HG03139 (cell line): ENCODE measurements at regions not wholly inside any gene's neighbourhood (a gene's known extent, or its start where the extent isn't known, plus 50 kb on each side); places are given as distances from the start of the nearest gene placed in this dataset.

ENCODE experiments used
- ATAC-seq: cut with Tn5 transposase; IDR thresholded peaks from one replicate; pipeline ENCODE4 v1.9.1; 2021; ENCODE audit not compliant: unreplicated experiment

- ATAC-seq = no peak
Observed at GRCh38 chr2:52258038-52258437, 1226.1 kb upstream of the NRXN1 start.

- ATAC-seq = no peak
Observed at GRCh38 chr2:52253416-52253980, 1221.6 kb upstream of the NRXN1 start.

- no peak for ATAC-seq
Observed at GRCh38 chr2:52238782-52239181, 1206.8 kb upstream of the NRXN1 start.

- no peak for ATAC-seq
Observed at GRCh38 chr2:52222128-52222527, 1190.2 kb upstream of the NRXN1 start.

- no peak for ATAC-seq
Observed at GRCh38 chr2:52220393-52220792, 1188.5 kb upstream of the NRXN1 start.

GRCh38 chr2:52210611-52211010 lies 1178.7 kb upstream of the NRXN1 start:
- ATAC-seq = no peak

- ATAC-seq = no peak
Observed at GRCh38 chr2:52210161-52210560, 1178.2 kb upstream of the NRXN1 start.

- ATAC-seq = no peak
Observed at GRCh38 chr2:52194342-52194741, 1162.4 kb upstream of the NRXN1 start.

- no peak for ATAC-seq
Observed at GRCh38 chr2:52193804-52194203, 1161.9 kb upstream of the NRXN1 start.

GRCh38 chr2:52192656-52193055 lies 1160.7 kb upstream of the NRXN1 start:
- ATAC-seq = no peak

- no peak for ATAC-seq
Observed at GRCh38 chr2:52181080-52181479, 1149.1 kb upstream of the NRXN1 start.

- ATAC-seq = no peak
Observed at GRCh38 chr2:52178845-52179244, 1146.9 kb upstream of the NRXN1 start.

GRCh38 chr2:52145005-52145404 lies 1113.1 kb upstream of the NRXN1 start:
- ATAC-seq = no peak

GRCh38 chr2:52144590-52144989 lies 1112.7 kb upstream of the NRXN1 start:
- ATAC-seq = no peak

GRCh38 chr2:52141076-52141475 lies 1109.1 kb upstream of the NRXN1 start:
- ATAC-seq = no peak

GRCh38 chr2:52139241-52139640 lies 1107.3 kb upstream of the NRXN1 start:
- no peak for ATAC-seq

- no peak for ATAC-seq
Observed at GRCh38 chr2:52135235-52135634, 1103.3 kb upstream of the NRXN1 start.

- ATAC-seq = no peak
Observed at GRCh38 chr2:52128081-52128480, 1096.1 kb upstream of the NRXN1 start.

GRCh38 chr2:52127527-52127926 lies 1095.6 kb upstream of the NRXN1 start:
- ATAC-seq = no peak

- no peak for ATAC-seq
Observed at GRCh38 chr2:52117299-52117698, 1085.4 kb upstream of the NRXN1 start.

GRCh38 chr2:52115750-52116149 lies 1083.8 kb upstream of the NRXN1 start:
- no peak for ATAC-seq

- ATAC-seq = no peak
Observed at GRCh38 chr2:52113338-52113737, 1081.4 kb upstream of the NRXN1 start.

- no peak for ATAC-seq
Observed at GRCh38 chr2:52112141-52112540, 1080.2 kb upstream of the NRXN1 start.

GRCh38 chr2:52107124-52107523 lies 1075.2 kb upstream of the NRXN1 start:
- ATAC-seq = no peak
